Effector memory CD4-positive, alpha-beta T cell (primary cell): ENCODE measurements at regions not wholly inside any gene's neighbourhood (a gene's known extent, or its start where the extent isn't known, plus 50 kb on each side); places are given as distances from the start of the nearest gene placed in this dataset.
"Not testable (repeated sequence)": the region's sequence is repeated elsewhere in the genome, so short reads cannot be mapped to it uniquely, and the experiment has no call there.

Experiments used
- DNase-seq, 3 donors: peaks; one replicate each; pipeline ENCODE4 v3.0.0-alpha.2; 2020
- H3K27ac ChIP-seq: 2 replicates; pipeline ENCODE4 v1.7.0; 2013; ENCODE audit warnings: mild to moderate bottlenecking, low read length, moderate library complexity; ENCODE audit not compliant: insufficient read depth, poor library complexity, severe bottlenecking
- H3K27me3 ChIP-seq: replicated peaks from 2 replicates; pipeline ENCODE4 v1.7.0; 2013; ENCODE audit warnings: mild to moderate bottlenecking, low read length; ENCODE audit not compliant: insufficient read depth, control insufficient read depth, poor library complexity, severe bottlenecking
- H3K36me3 ChIP-seq: 2 replicates; pipeline ENCODE4 v1.7.0; 2013; ENCODE audit warnings: mild to moderate bottlenecking, low read length, moderate library complexity; ENCODE audit not compliant: control insufficient read depth, insufficient read depth
- H3K4me1 ChIP-seq: 2 replicates; pipeline ENCODE4 v1.7.0; 2013; ENCODE audit warnings: low read length, mild to moderate bottlenecking; ENCODE audit not compliant: control insufficient read depth, insufficient read depth, poor library complexity, severe bottlenecking
- H3K4me3 ChIP-seq: 2 replicates; pipeline ENCODE4 v1.7.0; 2013; ENCODE audit warnings: low read length, low read depth, mild to moderate bottlenecking; ENCODE audit not compliant: insufficient read depth, poor library complexity, severe bottlenecking
- H3K9me3 ChIP-seq: 2 replicates; pipeline ENCODE4 v1.7.0; 2013; ENCODE audit warnings: mild to moderate bottlenecking, low read length, moderate library complexity; ENCODE audit not compliant: control insufficient read depth

DNA sequence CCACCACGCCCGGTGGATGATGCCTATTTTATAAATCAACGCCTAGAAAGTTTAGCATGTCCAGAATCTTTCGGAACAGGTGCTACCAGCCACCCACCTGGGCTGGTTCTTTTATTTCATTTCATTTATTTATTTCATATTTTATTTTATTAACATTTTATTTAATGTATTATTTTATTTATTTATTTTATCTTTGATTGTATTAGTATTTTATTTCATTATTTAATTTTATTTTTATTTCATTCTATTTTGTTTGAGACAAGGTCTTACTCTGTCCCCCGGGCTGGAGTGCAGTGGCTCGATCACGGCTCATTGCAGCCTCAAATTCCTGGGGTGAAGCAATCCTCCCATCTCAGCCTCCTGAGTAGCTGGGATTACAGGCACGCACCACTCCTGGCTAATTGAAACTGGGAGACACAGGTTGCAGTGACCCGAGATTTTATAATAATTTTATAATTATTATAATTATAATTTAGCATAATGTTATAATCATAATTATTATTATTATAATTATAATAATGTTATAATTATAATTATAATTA is 187.2 kb downstream of the SHOX start:
- Histone ChIP-seq H3K4me1 (no peaks in the 10 kb centered on the region), H3K27me3 (no peaks in the 10 kb centered on the region), H3K9me3 (peaks cover 3% of the 10 kb centered on the region), H3K36me3 (no peaks in the 10 kb centered on the region), H3K27ac (no peak overlapping the region), H3K4me3 (no peak overlapping the region)
- no peak for DNase-seq

DNA sequence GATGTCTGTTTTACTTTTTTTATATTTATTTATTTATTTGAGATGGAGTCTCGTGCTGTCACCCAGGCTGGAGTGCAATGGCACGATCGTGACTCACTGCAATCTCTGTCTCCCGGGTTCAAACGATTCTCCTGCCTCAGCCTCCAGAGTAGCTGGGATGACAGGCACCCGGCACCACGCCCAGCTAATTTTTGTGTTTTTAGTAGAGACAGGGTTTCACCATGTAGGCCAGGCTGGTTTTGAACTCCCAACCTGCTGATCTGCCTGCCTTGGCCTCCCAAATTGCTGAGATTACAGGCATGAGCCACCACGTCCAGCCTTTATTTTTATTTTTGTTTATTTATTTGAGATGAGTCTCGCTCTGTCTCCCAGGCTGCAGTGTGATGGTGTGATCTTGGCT is 186.6 kb downstream of the SHOX start:
- H3K4me1 ChIP-seq, H3K27me3 ChIP-seq, H3K9me3 ChIP-seq, H3K36me3 ChIP-seq, H3K27ac ChIP-seq, H3K4me3 ChIP-seq, DNase-seq: not testable (repeated sequence)

DNA sequence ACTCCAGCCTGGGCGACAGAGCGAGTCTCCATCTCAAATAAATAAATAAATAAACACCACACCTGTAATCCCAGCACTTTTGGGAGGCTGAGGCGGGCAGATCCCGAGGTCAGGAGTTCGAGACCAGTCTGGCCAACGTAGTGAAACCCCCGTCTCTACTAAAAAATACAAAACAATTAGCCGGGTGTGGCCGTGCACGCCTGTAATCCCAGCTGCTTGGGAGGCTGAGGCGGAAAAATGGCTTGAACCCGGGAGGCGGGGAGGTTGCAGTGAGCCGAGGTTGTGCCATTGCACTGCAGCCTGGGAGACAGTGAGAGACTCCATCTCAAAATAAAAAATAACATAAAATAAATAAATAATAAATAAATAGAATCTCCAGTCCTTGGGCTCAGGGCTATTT is 185.8 kb downstream of the SHOX start:
- H3K27me3 ChIP-seq: no peaks in the 10 kb centered on the region

GRCh38 chrX:810186-810585 is 179.6 kb downstream of the SHOX start:
- no peaks in the 10 kb centered on the region for H3K4me1 ChIP-seq
- no peak overlapping the region for H3K4me3 ChIP-seq
- no peak overlapping the region for H3K27ac ChIP-seq
- DNase-seq: no peak
- H3K27me3 ChIP-seq: no peaks in the 10 kb centered on the region
- H3K9me3 ChIP-seq: no peaks in the 10 kb centered on the region
- H3K36me3 ChIP-seq: no peaks in the 10 kb centered on the region

More for the DNA sequence above, 185.8 kb downstream of the SHOX start:
- no peaks in the 10 kb centered on the region for H3K4me1 ChIP-seq
- H3K36me3 ChIP-seq: no peaks in the 10 kb centered on the region
- no peak for DNase-seq
- H3K27ac ChIP-seq: no peak overlapping the region
- H3K4me3 ChIP-seq: no peak overlapping the region
- H3K9me3 ChIP-seq: peaks cover 3% of the 10 kb centered on the region

DNA sequence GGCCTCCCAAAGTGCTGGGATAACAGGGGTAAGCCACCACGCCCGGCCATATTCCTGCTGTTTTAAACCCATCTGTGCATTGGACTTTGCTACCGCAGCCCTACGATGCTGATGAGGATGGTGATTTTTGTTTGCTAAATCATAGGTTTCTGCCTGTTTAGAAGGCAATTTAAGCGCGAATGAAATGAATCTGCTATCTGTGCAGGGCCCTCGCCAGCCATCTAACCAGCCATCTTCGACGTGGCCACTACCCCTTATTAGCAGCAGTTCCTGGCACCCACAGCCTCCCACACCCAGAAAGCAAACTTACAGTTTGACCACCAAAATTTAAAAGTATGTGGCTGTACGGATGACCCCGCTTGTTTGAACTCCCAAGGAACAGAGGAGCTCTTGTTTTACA is 178.5 kb downstream of the SHOX start:
- DNase-seq: no peak
- H3K4me3 ChIP-seq: no peak overlapping the region
- H3K9me3 ChIP-seq: no peaks in the 10 kb centered on the region
- H3K4me1 ChIP-seq: no peaks in the 10 kb centered on the region
- H3K36me3 ChIP-seq: no peaks in the 10 kb centered on the region
- H3K27me3 ChIP-seq: no peaks in the 10 kb centered on the region
- no peak overlapping the region for H3K27ac ChIP-seq

DNA sequence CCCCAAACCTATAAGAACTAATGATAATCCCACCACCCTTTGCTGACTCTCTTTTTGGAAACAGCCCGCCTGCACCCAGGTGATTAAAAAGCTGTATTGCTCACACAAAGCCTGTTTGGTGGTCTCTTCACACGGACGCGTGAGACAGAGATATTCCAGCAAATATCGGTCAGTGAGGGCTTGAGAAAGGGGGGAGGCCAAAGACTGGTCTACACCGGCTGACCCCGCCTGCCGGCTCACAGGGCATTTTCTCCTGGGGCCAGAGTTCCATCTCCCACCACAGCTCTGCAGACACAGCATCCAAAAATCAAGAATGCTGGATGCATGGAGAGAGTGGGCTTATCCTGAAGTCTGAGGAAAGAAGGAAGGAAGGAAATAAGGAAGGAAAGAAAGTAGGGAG is 176.0 kb downstream of the SHOX start:
- Histone ChIP-seq H3K36me3 (no peaks in the 10 kb centered on the region), H3K4me3 (no peak overlapping the region), H3K4me1 (no peaks in the 10 kb centered on the region), H3K9me3 (no peaks in the 10 kb centered on the region), H3K27me3 (no peaks in the 10 kb centered on the region), H3K27ac (no peak overlapping the region)
- no peak for DNase-seq

DNA sequence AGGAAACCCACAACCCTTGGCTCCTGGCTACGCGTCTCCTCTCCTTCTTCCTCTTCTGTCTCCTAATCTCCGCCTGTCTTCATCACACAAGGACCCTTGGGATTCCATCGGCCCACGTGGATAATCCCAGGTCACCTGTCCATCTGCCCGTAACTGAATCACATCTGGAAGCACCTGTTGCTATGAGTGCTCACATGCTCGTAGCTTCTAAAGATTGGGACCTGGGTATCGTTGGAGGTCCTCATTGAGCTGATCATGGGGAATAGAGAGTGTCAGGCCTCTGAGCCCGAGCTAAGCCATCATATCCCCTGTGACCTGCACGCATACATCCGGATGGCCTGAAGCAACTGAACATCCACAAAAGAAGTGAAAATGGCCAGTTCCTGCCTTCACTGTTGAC is 175.4 kb downstream of the SHOX start:
- Histone ChIP-seq H3K4me3 (no peak overlapping the region), H3K27ac (no peak overlapping the region), H3K36me3 (no peaks in the 10 kb centered on the region), H3K9me3 (no peaks in the 10 kb centered on the region), H3K4me1 (no peaks in the 10 kb centered on the region), H3K27me3 (no peaks in the 10 kb centered on the region)
- no peak for DNase-seq

DNA sequence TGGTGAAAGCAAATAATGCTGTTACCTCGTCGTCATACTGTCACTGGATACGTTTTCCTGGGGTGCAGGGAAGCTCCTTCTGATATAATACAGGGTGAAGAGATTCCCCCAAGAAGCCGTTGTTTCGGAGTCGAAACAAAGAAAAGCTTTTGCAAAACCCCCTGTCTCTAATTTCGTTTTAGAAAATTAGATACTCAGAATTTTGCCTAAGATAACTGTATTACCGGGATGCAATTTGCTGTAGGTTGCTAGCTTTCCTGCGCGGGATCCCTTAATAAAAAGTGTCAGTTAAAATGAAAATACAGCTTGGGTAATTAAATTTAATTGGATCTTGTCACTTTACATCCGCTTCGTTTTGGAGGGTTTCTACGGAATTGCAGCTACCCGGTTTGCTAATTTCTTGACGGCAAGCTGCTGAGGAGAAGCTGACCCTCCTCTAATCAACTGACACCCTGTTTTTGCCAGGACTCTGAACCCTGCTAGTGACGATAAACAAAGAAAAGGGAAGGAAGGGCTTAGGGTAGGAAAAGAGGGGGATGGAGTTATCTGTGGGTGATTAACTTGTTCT is 174.6 kb downstream of the SHOX start:
- Histone ChIP-seq H3K27me3 (no peaks in the 10 kb centered on the region), H3K27ac (no peak overlapping the region), H3K4me3 (no peak overlapping the region), H3K4me1 (no peaks in the 10 kb centered on the region), H3K36me3 (no peaks in the 10 kb centered on the region), H3K9me3 (no peaks in the 10 kb centered on the region)
- no peak for DNase-seq

- Histone ChIP-seq H3K4me1 (no peaks in the 10 kb centered on the region), H3K27me3 (no peaks in the 10 kb centered on the region), H3K4me3 (no peak overlapping the region), H3K36me3 (no peaks in the 10 kb centered on the region), H3K9me3 (no peaks in the 10 kb centered on the region), H3K27ac (no peak overlapping the region)
- no peak for DNase-seq
Measured at GRCh38 chrX:802846-803245, 172.3 kb downstream of the SHOX start.

DNA sequence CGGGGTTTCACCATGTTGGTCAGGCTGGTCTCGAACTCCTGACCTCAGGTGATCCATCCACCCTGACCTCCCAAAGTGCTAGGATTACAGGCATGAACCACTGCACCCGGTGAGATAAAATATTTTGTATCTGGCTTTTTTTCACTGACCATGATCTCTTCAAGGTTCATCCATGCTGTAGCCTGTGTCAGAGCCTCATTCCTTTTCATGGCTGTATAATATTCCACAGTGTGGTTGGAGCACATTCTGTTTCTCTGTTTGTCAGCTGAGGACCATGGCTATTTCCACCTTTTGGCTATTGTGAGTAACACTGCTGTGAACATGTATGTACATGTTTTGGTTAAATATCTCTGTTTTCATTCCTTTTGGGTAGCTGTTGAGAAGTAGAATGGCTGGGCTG is 169.2 kb downstream of the SHOX start:
- no peak for DNase-seq
- no peaks in the 10 kb centered on the region for H3K9me3 ChIP-seq
- no peaks in the 10 kb centered on the region for H3K36me3 ChIP-seq
- H3K4me3 ChIP-seq: no peak overlapping the region
- H3K27ac ChIP-seq: no peak overlapping the region
- H3K27me3 ChIP-seq: no peaks in the 10 kb centered on the region
- H3K4me1 ChIP-seq: no peaks in the 10 kb centered on the region
